ENCODE measurements at regions not wholly inside any gene's neighbourhood (a gene's known extent, or its start where the extent isn't known, plus 50 kb on each side); places are given as distances from the start of the nearest gene placed in this dataset.

DNA sequence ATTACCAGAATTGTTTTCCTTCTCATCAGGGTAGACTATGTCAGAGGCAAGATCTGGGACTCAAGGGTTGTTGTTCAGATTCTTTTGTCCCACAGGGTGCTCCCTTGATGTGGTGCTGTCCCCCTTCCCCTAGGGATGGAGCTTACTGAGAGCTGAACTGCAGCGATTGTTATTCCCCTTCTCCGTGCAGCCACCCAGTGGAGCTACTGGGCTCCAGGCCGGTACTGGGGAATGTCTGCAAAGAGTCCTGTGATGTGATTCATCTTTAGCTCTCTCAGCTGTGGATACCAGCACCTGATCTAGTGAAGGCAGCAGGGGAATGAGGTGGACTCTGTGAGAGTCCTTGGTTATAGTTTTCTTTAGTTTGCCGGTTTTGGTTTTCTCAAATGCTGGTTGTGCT is 247.4 kb upstream of the HAND2 start:
- TF ChIP-seq, protein P1, sequence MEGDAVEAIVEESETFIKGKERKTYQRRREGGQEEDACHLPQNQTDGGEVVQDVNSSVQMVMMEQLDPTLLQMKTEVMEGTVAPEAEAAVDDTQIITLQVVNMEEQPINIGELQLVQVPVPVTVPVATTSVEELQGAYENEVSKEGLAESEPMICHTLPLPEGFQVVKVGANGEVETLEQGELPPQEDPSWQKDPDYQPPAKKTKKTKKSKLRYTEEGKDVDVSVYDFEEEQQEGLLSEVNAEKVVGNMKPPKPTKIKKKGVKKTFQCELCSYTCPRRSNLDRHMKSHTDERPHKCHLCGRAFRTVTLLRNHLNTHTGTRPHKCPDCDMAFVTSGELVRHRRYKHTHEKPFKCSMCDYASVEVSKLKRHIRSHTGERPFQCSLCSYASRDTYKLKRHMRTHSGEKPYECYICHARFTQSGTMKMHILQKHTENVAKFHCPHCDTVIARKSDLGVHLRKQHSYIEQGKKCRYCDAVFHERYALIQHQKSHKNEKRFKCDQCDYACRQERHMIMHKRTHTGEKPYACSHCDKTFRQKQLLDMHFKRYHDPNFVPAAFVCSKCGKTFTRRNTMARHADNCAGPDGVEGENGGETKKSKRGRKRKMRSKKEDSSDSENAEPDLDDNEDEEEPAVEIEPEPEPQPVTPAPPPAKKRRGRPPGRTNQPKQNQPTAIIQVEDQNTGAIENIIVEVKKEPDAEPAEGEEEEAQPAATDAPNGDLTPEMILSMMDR (IDR thresholded peaks at IDR 0.05 in 2 of 3, conservative IDR thresholded peaks at IDR 0.05 in 1 of 3; ENCODE audit: borderline replicate concordance in 1 of 3, insufficient read depth in 1 of 3, low read depth in 2 of 3, low read length in 2 of 3): no peak
- TF ChIP-seq ZNF274 (IDR thresholded peaks at IDR 0.05; ENCODE audit: low read depth, low read length) (no peak), POLR2A (IDR thresholded peaks at IDR 0.05; ENCODE audit: borderline replicate concordance, extremely low read depth, insufficient read depth, insufficient read length) (no peak), SP1 (IDR thresholded peaks at IDR 0.05; ENCODE audit: low read depth) (no peak), EZH2 (IDR thresholded peaks at IDR 0.05) (no peak), POLR2AphosphoS5 (IDR thresholded peaks at IDR 0.05; ENCODE audit: low read depth, low read length) (no peak), SRF (IDR thresholded peaks at IDR 0.05; ENCODE audit: low read depth) (no peak), REST (IDR thresholded peaks at IDR 0.05; ENCODE audit: low read depth) (no peak), YY1 (IDR thresholded peaks at IDR 0.05; ENCODE audit: extremely low read depth, insufficient replicate concordance, low read depth, low read length) (no peak), RAD21 (IDR thresholded peaks at IDR 0.05; ENCODE audit: low read depth) (no peak), ZBTB33 (IDR thresholded peaks at IDR 0.05; ENCODE audit: extremely low read depth, insufficient replicate concordance, low read length) (no peak), CEBPB (IDR thresholded peaks at IDR 0.05; ENCODE audit: low read depth) (no peak), MAX (IDR thresholded peaks at IDR 0.05) (no peak)
